ENCODE measurements at regions not wholly inside any gene's neighbourhood (a gene's known extent, or its start where the extent isn't known, plus 50 kb on each side); places are given as distances from the start of the nearest gene placed in this dataset.
"Not testable (repeated sequence)": the region's sequence is repeated elsewhere in the genome, so short reads cannot be mapped to it uniquely, and the experiment has no call there.

DNA sequence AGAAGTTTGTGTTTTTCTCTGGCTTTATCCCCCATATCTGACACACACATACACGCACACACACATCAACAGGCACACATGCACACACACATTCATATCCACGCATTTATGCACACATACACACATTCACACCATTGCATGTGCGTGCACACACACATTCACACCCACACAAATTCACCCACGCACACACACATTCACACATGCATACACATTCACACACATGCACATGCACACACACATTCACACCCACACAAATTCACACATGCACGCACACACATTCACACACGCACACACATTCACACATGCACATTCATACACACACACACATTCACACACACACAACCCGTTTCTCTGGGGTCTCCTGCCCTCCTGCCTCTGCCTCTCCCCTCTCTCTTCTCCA is 264.2 kb downstream of the BCL11B start:
- DNase-seq, result no peak

DNA sequence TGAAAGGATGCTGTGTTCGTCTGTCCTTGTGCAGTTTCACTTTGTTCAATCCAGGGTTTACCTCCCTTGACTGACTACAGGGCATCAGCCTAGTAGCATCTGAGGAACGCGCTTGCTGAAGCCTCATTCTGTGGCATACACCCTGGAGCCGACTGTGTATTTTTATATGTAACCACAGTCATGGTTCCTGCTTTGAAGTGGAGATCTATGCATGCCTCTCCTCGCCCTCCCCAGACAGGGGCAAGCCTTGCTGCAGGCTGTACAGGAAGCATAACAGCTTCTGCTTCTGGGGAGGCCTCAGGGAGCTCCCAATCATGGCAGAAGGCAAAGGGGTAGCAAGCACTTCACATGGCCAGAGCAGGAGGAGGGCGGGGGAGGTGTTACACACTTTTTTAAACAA is 262.1 kb downstream of the BCL11B start:
- DNase-seq, result no peak

DNA sequence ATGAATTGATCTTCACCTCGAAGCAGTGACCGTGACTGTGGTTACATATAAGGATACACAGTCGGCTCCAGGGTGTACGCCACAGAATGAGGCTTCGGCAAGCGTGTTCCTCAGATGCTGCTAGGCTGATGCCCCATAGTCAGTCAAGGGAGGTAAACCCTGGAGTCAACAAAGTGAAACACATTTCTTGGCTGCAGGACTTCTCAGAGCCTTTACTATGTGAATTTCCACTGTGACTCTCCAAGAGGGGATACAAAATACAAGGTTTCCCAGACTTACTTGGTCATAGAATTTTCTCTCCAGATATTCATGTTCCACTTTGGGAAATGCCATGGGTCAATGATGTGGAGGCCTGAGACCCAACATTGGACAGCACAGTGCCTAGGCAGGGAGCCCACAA is 260.6 kb downstream of the BCL11B start:
- no peak for DNase-seq

DNA sequence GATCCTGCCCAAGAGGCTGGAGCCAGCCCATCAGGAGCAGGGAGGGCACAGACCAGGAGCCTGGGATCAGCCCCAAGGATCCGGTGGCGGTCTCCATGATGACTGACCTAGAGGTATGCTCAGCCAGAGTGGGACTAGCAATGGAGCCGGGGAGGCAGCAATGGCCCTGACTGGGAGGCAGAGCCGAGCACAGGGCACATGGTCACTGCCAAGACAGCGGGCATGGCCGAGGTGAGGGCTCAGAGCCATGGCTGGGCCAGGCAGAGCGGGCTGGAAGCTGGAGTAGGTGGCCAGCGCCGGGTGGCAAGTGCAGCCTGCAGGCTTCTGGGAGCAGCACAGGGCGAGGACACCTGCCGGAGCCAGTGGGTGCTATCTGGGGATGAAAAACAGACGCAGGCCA is 259.3 kb downstream of the BCL11B start:
- no peak for DNase-seq

DNA sequence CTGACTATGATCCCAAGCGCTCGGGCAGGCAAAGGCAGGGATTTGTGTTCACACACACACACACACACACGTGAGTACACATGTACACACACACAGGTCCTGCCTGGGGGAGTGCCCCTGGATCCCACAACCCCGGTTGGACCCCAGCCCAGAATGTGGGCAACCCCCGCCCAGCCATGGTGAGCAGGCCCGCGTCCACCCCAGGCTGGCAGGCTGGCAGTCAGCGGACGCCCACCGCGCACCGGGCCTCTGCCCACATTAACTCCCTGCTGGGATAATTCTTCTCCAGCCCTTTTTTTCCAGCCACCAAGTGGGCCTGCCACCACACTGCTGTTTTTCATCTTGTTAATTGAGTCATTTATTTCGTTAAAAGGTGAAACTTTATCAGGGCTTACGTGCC is 256.2 kb downstream of the BCL11B start:
- no peak for DNase-seq

DNA sequence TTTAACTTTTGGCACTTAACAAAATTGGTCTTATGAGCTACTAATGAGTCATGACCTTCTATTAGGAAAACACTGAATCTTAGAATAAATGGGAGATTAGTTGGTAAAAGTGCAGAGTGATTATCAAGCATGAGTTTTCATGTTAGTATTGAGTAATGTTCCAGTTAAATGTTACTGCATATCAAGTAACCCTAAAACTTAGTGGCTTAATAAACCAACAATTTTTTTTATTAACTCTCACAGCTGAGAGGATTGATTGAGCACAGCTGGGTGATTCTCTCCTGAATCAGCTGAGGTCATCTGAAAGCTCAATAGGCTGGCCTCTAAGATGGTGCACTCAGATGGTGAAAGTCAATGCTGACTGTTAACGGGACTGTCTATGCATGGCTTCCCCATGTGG is 248.6 kb downstream of the BCL11B start:
- no peak for DNase-seq

DNA sequence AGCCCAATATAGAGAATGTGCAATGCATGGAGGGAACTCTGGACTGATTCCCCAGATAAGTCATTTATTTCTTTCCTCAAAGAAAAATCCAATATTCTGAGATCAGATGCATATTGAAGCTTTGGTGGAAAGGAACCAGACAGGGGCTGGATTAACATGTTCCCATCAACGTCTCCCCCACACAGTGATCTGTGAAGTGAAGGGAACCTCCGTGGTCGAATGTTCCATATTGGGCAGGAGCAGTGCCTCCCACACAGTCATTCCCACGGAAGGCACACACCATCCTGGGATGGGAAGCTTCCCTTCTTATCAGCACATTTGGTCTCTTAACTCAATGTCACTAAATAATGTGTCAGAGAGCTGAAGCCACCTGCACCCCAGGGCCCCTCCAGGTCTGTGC is 247.1 kb downstream of the BCL11B start:
- DNase-seq, result no peak

DNA sequence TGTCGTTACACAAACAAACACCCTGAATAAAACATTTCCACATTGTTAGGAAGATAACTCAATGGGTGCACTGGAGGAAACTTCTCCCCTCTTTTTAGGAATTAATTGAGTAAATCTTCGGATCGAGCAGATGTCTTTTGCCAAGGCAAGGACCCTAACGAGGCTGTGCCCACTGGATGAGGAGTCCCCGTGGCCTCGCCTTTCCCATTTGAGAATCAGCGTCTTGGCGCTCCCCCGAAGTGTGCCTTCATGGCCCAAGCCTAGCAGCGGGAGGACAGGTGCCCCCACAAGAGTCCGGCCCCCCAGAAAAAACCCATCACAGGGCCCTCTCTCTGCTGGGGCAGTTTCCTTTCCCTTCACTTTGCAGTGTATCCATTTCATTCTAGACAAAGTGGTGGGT is 246.6 kb downstream of the BCL11B start:
- no peak for DNase-seq

DNA sequence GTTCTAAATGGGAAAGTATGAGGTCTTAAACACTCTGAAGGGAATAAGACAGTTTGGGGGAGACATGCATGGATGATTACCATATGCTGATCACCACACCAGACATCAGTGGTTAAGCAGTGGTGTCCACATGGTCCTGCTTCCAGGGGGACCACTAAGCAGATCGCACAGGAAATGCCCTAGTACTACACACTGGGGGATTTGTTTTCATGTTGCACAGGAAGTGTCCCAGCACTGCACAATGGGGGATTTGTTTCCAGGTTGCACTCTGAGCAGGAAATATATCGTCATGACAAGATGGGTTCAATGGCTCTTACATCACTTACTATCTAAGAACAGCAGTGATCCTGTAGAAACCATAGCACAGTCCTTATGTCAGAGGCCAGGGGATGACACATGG is 245.5 kb downstream of the BCL11B start:
- DNase-seq, result no peak

DNA sequence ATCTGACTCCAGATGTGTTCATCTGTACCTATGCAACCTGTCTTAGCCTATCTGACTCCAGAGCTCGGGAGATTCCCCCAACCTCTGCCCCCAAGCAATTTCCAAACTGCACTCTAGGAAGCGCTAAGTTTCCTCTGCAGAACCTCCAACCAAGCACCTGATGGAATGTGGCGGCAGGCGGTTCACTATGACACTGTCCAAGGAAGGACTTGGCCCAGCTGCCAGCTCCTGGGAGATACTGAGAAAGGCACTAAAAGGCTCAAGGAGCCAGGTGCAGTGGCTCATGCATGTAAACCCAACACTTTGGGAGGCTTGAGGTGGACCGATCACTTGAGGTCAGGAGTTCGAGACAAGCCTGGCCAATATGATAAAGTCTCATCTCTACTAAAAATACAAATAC is 244.0 kb downstream of the BCL11B start:
- DNase-seq, result no peak

DNA sequence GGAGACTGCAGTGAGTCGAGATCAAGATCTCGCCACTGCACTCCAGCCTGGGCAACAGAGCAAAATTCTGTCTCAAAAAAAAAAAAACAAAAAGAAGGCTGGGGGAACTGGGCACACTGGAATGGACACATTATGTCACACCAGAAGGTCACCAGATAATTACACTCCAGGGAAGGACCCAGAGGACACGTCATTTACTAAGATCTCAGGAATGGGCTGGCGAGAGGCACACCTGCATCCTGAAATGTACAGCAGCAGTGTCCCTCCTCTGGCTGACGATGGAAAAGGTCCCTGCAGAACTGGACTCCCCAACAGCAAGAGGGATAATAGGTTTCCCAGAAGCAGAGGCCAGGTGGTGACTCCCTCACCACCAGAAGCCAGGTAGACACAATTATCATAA is 243.5 kb downstream of the BCL11B start:
- DNase-seq, result no peak

DNA sequence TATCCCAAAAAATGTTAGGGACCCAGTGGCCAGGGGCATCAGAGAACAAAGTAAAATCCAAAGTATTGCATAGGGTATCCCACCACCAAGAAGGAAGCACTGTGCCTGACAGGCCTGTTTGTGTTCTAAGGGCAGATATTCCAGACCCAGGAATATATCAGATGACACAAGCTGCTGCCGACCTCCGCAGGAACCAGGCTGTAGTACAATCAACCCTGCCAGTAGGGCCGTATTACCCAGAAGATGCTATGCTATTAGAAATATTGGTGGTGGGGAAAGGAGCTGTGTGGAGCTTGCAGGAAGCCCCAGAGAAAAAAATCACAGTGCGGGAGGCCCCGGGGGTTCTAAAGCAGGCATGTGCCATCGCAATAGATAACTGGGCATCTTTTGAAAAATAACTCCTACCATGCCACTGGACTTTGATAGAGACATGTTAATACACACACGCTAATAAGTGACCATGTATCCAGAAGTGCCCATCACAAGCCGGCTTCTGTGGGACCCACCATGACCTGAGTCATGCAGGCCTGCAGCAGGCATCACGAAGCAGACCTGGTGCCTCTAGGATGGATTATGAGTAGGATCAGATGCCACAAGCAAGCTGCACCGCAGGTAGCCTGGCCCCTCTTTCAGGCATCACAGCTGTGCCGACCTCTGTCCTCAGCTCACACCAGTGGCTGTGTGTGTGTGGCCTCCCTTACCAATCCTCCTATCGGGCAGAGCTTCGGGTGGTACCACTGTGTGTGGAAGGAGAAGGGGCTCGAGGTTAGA is 242.7 kb downstream of the BCL11B start:
- no peak for DNase-seq

DNA sequence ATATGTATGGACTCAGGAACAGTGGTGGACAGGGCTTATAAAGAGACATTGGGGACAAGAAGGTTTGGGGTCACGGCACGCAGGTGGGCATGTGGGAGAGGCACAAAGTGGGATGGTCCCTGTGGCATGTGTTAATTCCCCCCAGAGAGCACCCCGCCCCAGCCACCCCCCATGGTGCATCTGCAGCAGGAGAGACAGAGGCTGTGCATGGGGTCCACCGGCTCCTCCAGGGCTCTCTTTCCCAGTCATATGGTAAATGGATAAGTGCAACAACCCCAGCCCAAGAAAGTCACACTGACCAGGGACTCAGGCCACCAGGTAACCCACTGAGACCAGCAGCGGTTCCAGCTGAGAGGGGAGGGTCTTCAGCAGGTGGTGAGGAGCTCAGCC is 242.1 kb downstream of the BCL11B start:
- DNase-seq, result no peak

DNA sequence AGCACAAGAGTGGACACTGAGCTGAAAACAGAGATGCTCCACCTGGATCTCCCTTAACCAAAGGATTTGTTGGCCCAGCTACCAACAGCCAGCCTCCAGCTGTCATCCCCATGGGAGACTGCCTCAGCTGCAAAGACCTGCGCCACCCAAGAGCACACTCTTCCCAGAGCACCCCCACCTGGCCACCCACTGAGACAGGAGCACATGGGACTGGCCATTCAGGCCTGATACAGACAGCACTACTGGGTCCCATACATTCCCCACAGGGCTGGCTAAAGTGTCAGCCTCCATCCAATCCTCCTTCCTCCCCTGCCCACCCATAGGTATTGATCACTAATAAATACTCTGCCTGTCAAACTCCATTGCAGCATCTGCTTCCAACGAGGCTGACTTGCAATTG is 241.5 kb downstream of the BCL11B start:
- DNase-seq, result no peak

DNA sequence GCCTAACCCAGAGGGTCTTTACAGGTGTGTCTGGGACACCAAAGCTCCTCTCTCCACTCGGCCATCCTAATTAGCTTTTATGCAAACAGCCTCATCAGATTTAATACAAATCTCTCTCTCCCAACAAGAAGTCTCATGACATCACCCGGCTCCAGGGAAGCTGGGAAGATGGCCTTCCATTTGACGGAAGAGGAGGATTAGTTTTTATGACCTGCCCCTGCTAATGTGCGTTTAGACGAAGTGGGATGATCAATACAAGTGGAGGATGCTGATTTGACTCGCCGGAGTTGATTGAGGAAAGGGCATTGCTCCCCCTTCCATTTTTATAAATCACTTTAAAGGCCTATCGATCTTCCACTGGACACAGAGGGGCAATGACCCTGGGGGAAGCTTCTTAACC is 239.2 kb downstream of the BCL11B start:
- no peak for DNase-seq

DNA sequence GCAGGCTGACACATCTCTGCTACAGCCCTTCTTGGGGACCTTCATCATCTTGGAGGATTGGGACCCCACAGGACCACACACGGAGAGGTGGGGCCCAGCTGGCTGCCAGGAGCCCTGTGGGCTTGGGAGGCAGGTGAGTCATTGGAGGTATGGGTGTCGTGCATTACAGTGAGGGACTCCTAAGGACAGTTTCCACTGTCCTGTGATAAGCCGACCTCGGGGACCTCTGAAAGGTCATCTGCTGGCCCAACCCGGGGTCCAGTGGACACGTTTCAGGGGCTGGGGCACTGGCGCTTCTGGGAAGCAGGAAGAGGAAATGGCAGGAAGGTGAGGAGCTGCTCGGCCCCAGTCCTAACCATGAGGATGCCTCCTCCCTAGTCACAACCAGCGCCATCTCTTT is 238.0 kb downstream of the BCL11B start:
- DNase-seq, result no peak

DNA sequence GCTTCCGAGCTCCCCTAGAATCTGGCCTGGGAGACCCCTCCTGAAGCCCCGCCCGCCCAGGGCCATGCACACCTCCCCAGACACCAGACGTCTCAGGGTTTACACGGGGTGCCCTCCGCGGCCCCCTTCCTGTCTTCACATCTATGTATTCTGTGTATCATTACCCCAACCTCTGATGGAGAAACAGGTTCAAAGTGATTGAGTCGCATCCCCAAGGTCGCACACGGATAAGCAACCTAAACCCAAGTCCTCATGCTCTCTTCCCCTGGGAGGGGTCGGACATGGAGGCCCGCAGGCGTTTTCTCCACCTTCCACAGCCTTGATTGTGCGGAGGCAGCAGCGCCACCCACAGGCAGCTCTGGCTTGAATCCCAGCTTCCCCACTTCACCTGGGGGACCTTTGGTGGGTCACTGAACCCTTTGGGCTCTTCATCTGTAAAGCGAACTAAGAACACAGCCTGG is 237.3 kb downstream of the BCL11B start:
- DNase-seq, result no peak

DNA sequence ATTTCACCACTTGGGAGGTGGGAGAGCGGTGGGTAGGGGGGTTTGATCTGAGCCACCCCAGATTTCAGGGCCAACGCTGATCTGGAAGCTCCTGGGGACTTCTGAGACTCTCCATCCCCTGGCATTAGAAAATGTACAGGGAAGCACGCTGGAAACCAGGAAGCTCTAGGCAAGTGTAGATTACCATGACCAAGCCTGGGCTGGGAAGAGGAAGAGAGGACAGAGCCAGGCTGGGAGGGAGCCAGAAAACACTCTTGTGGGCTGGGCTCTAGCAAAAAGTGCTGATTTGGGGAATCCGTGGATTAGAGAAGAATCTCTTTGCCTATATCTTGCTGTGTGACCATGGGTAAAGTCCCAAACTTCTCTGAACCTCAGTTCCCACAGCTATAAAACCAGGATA is 236.7 kb downstream of the BCL11B start:
- DNase-seq, result no peak

DNA sequence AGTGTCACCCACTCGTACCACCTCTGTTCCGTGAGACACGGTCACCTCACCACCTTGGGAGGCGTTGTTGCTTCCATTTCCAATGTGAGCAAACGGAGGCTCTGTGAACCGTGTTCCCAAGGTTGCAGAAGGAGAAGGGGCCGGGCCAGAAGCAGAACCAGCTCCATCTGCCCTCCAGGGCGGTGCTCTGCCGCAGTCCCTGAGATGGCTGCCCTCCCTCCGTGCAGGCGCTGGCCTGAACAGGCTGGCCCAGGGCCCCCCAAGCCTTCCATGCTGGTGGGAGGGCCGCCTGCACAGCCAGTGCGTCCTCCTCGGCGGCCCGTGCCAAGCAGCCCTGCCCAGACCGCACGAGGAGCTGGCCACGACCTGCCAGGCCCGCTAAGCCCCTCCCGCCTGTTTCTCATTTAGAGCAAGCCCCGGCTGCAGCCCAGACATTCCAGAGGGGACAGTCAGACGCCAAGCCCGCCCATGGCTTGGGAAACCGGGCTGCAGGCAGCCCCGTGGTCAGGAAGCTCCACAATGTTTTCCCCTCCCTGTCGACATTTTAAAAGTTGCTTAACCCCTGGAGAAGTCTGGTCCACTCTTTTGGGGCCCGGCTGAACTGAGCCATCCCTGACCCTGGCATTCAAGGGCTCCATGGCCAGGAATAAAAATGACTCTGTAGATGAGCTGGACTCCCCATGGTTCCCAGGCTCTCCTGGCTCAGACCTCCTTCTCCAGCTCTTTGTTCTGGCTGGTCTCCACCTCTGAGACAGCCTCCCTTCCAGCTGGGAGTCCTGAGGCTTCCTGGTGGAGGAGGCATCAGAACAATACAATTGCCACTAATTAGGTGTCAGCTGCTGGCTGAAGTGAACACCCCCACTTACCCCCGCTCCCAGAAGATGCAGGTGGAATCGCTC is 236.0 kb downstream of the BCL11B start:
- no peak for DNase-seq

DNA sequence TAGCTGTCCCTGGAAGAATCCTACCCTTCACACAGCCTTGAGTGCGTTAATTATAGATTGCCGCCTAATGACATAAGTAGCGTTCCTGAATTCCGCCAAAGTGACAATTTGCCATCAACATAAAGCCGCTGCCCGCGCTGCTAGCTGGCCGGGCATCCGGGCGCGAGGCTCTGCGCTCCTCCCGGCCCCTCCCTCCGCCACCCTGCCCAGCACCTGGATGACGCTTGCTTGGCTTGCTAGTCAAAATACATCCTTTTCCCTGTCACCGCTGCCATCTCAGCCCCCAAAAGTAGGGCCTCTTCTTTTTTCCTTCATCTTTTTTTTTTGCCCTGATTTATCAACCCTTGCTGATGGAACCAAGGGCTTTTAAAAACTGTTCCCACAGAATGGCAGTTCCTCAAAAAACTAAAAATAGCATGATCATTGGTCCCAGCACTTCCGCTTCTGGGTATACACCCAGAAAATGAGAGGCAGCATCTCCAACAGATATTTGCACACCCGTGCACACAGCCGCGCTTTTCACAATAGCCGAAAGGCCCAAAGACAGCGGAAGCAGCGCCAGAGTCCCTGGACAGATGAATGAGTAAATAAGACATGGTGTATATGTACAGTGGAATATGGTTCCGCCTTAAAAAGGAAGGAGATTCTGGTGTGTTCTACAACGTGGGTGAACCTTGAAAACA is 235.2 kb downstream of the BCL11B start:
- DNase-seq, result no peak

DNA sequence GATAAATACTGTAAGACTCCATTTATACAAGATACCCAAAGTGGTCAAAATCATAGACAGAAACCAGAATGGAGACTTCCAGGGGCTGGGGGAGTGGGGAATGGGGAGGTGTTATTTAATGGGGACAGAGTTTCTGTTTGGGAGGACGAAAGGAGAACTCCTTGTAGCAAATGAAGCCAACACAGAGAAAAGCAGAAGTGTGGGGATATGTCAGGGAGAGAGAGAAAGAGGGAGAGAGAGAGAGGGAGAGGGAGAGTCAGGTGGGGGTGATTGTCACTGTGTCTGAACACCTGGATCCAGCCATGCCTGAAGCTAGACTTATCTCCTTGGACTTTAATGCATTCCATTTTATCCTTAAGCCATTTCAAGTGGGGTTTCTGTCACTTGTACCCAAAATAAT is 234.7 kb downstream of the BCL11B start:
- DNase-seq, result not testable (repeated sequence)

DNA sequence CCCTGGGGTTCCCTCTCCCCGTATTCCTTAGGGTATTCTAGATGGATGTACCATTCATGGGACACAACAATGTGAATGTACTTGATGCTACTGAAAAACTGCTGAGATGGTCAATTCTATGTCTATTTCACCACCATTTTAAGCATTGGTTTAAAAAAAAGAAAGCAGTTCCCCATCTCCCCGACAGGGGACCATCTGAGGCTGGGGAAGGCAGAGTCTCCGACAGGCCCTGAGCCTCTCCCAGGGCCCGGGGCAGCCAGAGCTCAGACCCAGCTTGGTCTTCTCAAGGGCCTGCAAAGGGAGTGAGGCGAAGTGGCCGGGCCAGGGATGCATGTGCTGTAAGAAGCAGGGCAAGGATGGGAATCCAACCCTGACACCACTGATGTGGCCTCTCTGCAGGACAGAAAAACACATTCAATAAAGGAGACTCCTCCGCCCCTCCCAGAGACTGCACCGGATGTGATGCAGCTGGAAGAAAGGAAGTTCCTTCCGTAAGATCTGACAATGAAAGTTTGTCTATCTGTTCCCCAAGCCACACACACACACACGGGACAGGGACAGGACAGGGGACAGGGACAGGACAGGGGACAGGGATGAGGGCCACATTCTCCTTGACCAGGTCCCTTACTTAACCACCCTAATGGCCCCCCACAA is 234.1 kb downstream of the BCL11B start:
- DNase-seq, result no peak

DNA sequence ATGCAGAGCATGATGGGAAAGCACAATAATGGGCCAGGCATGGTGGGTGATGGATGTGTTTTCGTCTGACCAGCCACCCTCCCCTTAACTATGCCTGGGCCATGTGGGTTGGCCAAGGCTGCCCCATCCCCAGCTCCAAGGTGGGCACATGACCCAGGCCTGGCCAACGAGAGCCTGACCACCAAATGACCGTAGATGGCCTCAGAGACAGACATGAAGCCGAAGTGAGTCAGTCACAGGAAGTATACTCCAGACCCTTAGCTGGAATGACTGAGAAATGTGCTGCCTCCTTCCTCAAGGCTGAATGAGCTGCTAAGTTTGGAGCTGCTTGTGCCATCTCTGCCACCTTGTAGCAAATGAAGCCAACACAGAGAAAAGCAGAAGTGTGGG is 233.6 kb downstream of the BCL11B start:
- no peak for DNase-seq
